Colon (tissue), 2 donors: ENCODE measurements at regions not wholly inside any gene's neighbourhood (a gene's known extent, or its start where the extent isn't known, plus 50 kb on each side); places are given as distances from the start of the nearest gene placed in this dataset.

Experiments used
- FAIRE-seq: peaks from 2 replicates; lab custom pipeline; 2012; peaks lifted over from hg19 to GRCh38; lab: Jason Lieb, UNC
- donor health status: control.
- donor health status: control.

- no peak for FAIRE-seq
Measured at GRCh38 chr9:79985772-79986171, 414.0 kb downstream of the TLE4 start.

GRCh38 chr9:79985264-79985663 is 413.5 kb downstream of the TLE4 start:
- FAIRE-seq: no peak

GRCh38 chr9:79984429-79985067 is 412.8 kb downstream of the TLE4 start:
- no peak for FAIRE-seq

- no peak for FAIRE-seq
Measured at GRCh38 chr9:79980432-79980831, 408.7 kb downstream of the TLE4 start.

- no peak for FAIRE-seq
Measured at GRCh38 chr9:79977510-79978197, 405.9 kb downstream of the TLE4 start.

- no peak for FAIRE-seq
Measured at GRCh38 chr9:79977074-79977435, 405.3 kb downstream of the TLE4 start.

GRCh38 chr9:79976257-79977073 is 404.7 kb downstream of the TLE4 start:
- no peak for FAIRE-seq

- FAIRE-seq: no peak
Measured at GRCh38 chr9:79975621-79976256, 404.0 kb downstream of the TLE4 start.

- FAIRE-seq: no peak
Measured at GRCh38 chr9:79974806-79975422, 403.1 kb downstream of the TLE4 start.

- FAIRE-seq: no peak
Measured at GRCh38 chr9:79973627-79974026, 401.9 kb downstream of the TLE4 start.

- no peak for FAIRE-seq
Measured at GRCh38 chr9:79970146-79970425, 398.3 kb downstream of the TLE4 start.

- no peak for FAIRE-seq
Measured at GRCh38 chr9:79969393-79970145, 397.8 kb downstream of the TLE4 start.

- FAIRE-seq: no peak
Measured at GRCh38 chr9:79968533-79968932, 396.8 kb downstream of the TLE4 start.

GRCh38 chr9:79962836-79963235 is 391.1 kb downstream of the TLE4 start:
- no peak for FAIRE-seq

- FAIRE-seq: no peak
Measured at GRCh38 chr9:79962150-79962549, 390.4 kb downstream of the TLE4 start.

GRCh38 chr9:79955300-79955699 is 383.5 kb downstream of the TLE4 start:
- no peak for FAIRE-seq

- peak; percentile 43 for FAIRE-seq
Measured at GRCh38 chr9:79953908-79954307, 382.1 kb downstream of the TLE4 start.

- no peak for FAIRE-seq
Measured at GRCh38 chr9:79952401-79952800, 380.6 kb downstream of the TLE4 start.

GRCh38 chr9:79946712-79947111 is 374.9 kb downstream of the TLE4 start:
- FAIRE-seq: no peak

GRCh38 chr9:79945495-79945894 is 373.7 kb downstream of the TLE4 start:
- FAIRE-seq: no peak

GRCh38 chr9:79945016-79945415 is 373.3 kb downstream of the TLE4 start:
- FAIRE-seq: no peak

GRCh38 chr9:79940919-79941318 is 369.2 kb downstream of the TLE4 start:
- no peak for FAIRE-seq
